ENCODE measurements at regions not wholly inside any gene's neighbourhood (a gene's known extent, or its start where the extent isn't known, plus 50 kb on each side); places are given as distances from the start of the nearest gene placed in this dataset.

DNA sequence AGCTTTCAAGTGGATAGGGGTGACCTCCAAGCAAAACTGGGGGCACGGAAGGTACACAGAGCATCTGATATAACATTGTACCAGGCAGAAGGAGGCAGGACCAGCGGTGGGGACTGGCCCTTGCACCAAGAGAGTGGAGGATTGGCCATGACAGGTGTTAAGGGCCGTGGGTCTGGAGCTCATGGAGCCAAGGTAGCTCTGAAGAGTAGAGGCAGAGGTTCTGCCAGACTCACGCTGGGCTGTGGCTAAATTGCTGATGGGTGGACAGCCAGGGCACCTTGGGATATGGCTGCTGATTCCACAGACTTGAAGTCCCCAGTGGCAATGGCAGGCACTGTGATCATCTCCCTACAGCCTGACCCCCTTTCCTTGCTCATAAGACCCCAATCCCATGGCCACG is 65.9 kb upstream of the NKD1 start:
- no peak overlapping the region for H3K4me2 ChIP-seq (ENCODE audit: low read length)
- H2AFZ ChIP-seq (ENCODE audit: low read length), result no peak overlapping the region
- no peaks in the 10 kb centered on the region for H3K27me3 ChIP-seq (ENCODE audit: low read length)
- POLR2A ChIA-PET (ENCODE audit: unreplicated experiment), result no interaction called here
- no peak overlapping the region for H3K9ac ChIP-seq (ENCODE audit: low read length)
- intact Hi-C loops (cut with micrococcal nuclease), result no loop called here
- no peaks in the 10 kb centered on the region for H4K20me1 ChIP-seq (ENCODE audit: low read length)
- BruUV-seq (replicated peaks), result no TSS peak
- TF ChIP-seq EZH2 (IDR thresholded peaks at IDR 0.05; ENCODE audit: low read length, unreplicated experiment) (no peak), EZH2phosphoT487 (IDR thresholded peaks at IDR 0.05; ENCODE audit: borderline replicate concordance, low read length) (no peak)
- TF ChIP-seq, protein P1, sequence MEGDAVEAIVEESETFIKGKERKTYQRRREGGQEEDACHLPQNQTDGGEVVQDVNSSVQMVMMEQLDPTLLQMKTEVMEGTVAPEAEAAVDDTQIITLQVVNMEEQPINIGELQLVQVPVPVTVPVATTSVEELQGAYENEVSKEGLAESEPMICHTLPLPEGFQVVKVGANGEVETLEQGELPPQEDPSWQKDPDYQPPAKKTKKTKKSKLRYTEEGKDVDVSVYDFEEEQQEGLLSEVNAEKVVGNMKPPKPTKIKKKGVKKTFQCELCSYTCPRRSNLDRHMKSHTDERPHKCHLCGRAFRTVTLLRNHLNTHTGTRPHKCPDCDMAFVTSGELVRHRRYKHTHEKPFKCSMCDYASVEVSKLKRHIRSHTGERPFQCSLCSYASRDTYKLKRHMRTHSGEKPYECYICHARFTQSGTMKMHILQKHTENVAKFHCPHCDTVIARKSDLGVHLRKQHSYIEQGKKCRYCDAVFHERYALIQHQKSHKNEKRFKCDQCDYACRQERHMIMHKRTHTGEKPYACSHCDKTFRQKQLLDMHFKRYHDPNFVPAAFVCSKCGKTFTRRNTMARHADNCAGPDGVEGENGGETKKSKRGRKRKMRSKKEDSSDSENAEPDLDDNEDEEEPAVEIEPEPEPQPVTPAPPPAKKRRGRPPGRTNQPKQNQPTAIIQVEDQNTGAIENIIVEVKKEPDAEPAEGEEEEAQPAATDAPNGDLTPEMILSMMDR (conservative IDR thresholded peaks at IDR 0.05; ENCODE audit: low read depth, low read length), result no peak
- ATAC-seq, result no peak
- no peak overlapping the region for H3K27ac ChIP-seq (ENCODE audit: low read length)
- CTCF ChIA-PET, result no interaction called here
- no peaks in the 10 kb centered on the region for H3K4me1 ChIP-seq (ENCODE audit: insufficient read depth, low read length)
- H3K9me3 ChIP-seq (ENCODE audit: low read length), result no peaks in the 10 kb centered on the region
- H3K4me3 ChIP-seq (ENCODE audit: low read length), result no peak overlapping the region
- no peaks in the 10 kb centered on the region for H3K79me2 ChIP-seq (ENCODE audit: low read length)
- no peaks in the 10 kb centered on the region for H3K9me2 ChIP-seq (replicated peaks; ENCODE audit: low read length)
- H3F3A ChIP-seq (ENCODE audit: low read length, unreplicated experiment), result no peaks in the 10 kb centered on the region
- H3K36me3 ChIP-seq (ENCODE audit: low read depth, low read length), result no peaks in the 10 kb centered on the region
- DNase-seq, result no peak

DNA sequence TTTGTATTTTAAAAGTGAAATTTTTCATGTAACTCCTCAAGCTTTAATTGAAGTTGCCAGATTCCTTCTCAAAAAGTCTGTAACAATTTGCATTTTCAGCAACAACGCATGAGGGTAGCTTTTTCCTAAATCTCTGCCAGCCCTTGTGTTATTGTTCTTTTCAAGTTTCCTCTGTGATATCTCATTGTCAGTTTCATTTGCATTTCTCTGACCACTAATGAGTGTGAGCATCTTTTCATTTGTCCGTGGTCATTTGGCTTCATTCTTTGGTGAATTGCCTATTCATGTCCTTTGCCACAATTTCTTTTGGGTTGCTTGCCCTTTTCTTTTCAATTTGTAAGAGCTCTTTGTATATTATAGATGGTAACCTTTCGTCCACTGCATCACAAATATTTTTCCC is 68.0 kb upstream of the NKD1 start:
- no peak overlapping the region for H2AFZ ChIP-seq (ENCODE audit: low read length)
- no peaks in the 10 kb centered on the region for H3K9me2 ChIP-seq (replicated peaks; ENCODE audit: low read length)
- POLR2A ChIA-PET (ENCODE audit: unreplicated experiment), result no interaction called here
- H3K4me3 ChIP-seq (ENCODE audit: low read length), result no peak overlapping the region
- no peaks in the 10 kb centered on the region for H3K36me3 ChIP-seq (ENCODE audit: low read depth, low read length)
- H3K4me1 ChIP-seq (ENCODE audit: insufficient read depth, low read length), result no peaks in the 10 kb centered on the region
- TF ChIP-seq, protein P1 (conservative IDR thresholded peaks at IDR 0.05; ENCODE audit: low read depth, low read length), result no peak
- no peak for TF ChIP-seq EZH2phosphoT487 (IDR thresholded peaks at IDR 0.05; ENCODE audit: borderline replicate concordance, low read length)
- no peak for TF ChIP-seq EZH2 (IDR thresholded peaks at IDR 0.05; ENCODE audit: low read length, unreplicated experiment)
- intact Hi-C loops (cut with micrococcal nuclease), result no loop called here
- no peaks in the 10 kb centered on the region for H3F3A ChIP-seq (ENCODE audit: low read length, unreplicated experiment)
- BruUV-seq (replicated peaks), result no TSS peak
- H3K4me2 ChIP-seq (ENCODE audit: low read length), result no peak overlapping the region
- H3K27ac ChIP-seq (ENCODE audit: low read length), result no peak overlapping the region
- no peak overlapping the region for H3K9ac ChIP-seq (ENCODE audit: low read length)
- H4K20me1 ChIP-seq (ENCODE audit: low read length), result no peaks in the 10 kb centered on the region
- DNase-seq, result no peak
- H3K9me3 ChIP-seq (ENCODE audit: low read length), result no peaks in the 10 kb centered on the region
- no peaks in the 10 kb centered on the region for H3K79me2 ChIP-seq (ENCODE audit: low read length)
- no peak for ATAC-seq
- H3K27me3 ChIP-seq (ENCODE audit: low read length), result no peaks in the 10 kb centered on the region
- CTCF ChIA-PET, result no interaction called here

DNA sequence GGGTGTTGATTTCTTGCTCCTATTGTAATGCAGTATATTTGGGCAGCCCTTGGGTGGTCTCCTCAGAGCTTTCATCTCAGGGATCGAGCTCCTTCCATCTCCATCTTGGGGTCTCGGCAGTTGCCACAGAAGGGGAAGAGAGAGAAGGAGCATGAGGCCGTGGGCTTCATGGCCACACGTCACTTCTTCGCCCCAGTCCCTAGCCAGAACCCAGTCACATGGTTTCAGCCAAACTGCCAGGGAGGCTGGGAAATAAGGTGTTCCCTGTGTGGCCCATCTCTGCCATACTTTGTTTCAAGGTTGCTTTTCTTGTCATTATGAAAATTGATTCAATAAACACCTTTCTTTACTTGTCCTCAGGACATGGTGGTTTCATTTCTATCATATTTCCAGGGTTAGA is 68.4 kb upstream of the NKD1 start:
- H3K4me1 ChIP-seq (ENCODE audit: insufficient read depth, low read length), result no peaks in the 10 kb centered on the region
- H3K36me3 ChIP-seq (ENCODE audit: low read depth, low read length), result no peaks in the 10 kb centered on the region
- H3K9me2 ChIP-seq (replicated peaks; ENCODE audit: low read length), result no peaks in the 10 kb centered on the region
- no peaks in the 10 kb centered on the region for H3K9me3 ChIP-seq (ENCODE audit: low read length)
- TF ChIP-seq, protein P1 (conservative IDR thresholded peaks at IDR 0.05; ENCODE audit: low read depth, low read length), result no peak
- TF ChIP-seq EZH2 (IDR thresholded peaks at IDR 0.05; ENCODE audit: low read length, unreplicated experiment), result no peak
- TF ChIP-seq EZH2phosphoT487 (IDR thresholded peaks at IDR 0.05; ENCODE audit: borderline replicate concordance, low read length), result no peak
- H3K9ac ChIP-seq (ENCODE audit: low read length), result no peak overlapping the region
- CTCF ChIA-PET, result no interaction called here
- H2AFZ ChIP-seq (ENCODE audit: low read length), result no peak overlapping the region
- BruUV-seq (replicated peaks), result no TSS peak
- H3F3A ChIP-seq (ENCODE audit: low read length, unreplicated experiment), result no peaks in the 10 kb centered on the region
- H3K79me2 ChIP-seq (ENCODE audit: low read length), result no peaks in the 10 kb centered on the region
- no peaks in the 10 kb centered on the region for H3K27me3 ChIP-seq (ENCODE audit: low read length)
- intact Hi-C loops (cut with micrococcal nuclease), result no loop called here
- POLR2A ChIA-PET (ENCODE audit: unreplicated experiment), result no interaction called here
- DNase-seq (no peak), ATAC-seq (no peak)
- no peak overlapping the region for H3K4me3 ChIP-seq (ENCODE audit: low read length)
- no peak overlapping the region for H3K27ac ChIP-seq (ENCODE audit: low read length)
- no peaks in the 10 kb centered on the region for H4K20me1 ChIP-seq (ENCODE audit: low read length)
- no peak overlapping the region for H3K4me2 ChIP-seq (ENCODE audit: low read length)
